ENCODE measurements at regions not wholly inside any gene's neighbourhood (a gene's known extent, or its start where the extent isn't known, plus 50 kb on each side); places are given as distances from the start of the nearest gene placed in this dataset.

DNA sequence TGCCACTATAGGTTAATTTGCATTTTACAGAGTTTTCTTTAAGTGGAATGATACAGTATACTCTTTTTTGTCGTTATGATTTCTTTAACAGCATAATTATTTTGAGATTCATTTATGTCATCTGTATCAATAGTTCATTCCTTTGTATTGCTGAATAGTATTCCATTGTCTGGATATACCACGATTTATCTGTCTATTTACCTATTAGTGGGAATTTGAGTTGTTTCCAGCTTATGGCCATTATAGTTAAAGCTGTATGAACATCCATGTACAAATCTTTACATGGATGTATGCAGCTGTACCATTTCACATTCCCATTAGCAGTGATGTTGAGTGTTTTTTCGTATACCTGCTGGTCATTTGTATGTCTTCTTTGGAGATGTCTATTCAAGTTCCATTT lies 163.9 kb downstream of the ETNK1 start:
- no peak for DNase-seq (ENCODE audit: low spot score)
- Mint-ChIP-seq H3K4me3 (ENCODE audit: unreplicated experiment) (no peak overlapping the region), H3K27ac (ENCODE audit: unreplicated experiment) (no peak overlapping the region), H3K9me3 (ENCODE audit: low read depth) (peaks cover 7% of the 10 kb centered on the region), H3K36me3 (ENCODE audit: low read depth) (no peaks in the 10 kb centered on the region), H3K27me3 (ENCODE audit: low read depth) (no peaks in the 10 kb centered on the region), H3K4me1 (ENCODE audit: low read depth) (peaks cover 12% of the 10 kb centered on the region)
- TF ChIP-seq, protein P1, sequence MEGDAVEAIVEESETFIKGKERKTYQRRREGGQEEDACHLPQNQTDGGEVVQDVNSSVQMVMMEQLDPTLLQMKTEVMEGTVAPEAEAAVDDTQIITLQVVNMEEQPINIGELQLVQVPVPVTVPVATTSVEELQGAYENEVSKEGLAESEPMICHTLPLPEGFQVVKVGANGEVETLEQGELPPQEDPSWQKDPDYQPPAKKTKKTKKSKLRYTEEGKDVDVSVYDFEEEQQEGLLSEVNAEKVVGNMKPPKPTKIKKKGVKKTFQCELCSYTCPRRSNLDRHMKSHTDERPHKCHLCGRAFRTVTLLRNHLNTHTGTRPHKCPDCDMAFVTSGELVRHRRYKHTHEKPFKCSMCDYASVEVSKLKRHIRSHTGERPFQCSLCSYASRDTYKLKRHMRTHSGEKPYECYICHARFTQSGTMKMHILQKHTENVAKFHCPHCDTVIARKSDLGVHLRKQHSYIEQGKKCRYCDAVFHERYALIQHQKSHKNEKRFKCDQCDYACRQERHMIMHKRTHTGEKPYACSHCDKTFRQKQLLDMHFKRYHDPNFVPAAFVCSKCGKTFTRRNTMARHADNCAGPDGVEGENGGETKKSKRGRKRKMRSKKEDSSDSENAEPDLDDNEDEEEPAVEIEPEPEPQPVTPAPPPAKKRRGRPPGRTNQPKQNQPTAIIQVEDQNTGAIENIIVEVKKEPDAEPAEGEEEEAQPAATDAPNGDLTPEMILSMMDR (IDR thresholded peaks at IDR 0.05), result no peak

DNA sequence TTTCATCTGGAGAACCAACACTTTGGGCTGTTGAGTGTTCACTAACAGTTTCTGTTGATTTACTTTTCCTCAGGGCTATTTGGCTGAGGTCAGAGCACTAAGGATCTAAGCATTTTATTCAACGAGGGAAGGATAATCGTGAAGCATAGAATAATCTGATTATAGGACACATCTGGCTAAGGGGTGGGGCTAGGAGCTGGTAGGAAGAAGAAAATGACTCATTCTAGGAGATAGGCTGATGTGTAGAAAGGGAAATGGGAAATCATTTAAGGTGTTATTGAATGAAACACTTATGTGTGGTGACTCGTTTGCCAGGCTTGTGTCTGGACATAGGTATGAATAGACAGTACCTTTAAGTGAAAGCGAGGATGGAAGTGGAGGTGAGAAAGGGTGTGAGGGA lies 167.2 kb downstream of the ETNK1 start:
- no peaks in the 10 kb centered on the region for H3K36me3 Mint-ChIP-seq (ENCODE audit: low read depth)

DNA sequence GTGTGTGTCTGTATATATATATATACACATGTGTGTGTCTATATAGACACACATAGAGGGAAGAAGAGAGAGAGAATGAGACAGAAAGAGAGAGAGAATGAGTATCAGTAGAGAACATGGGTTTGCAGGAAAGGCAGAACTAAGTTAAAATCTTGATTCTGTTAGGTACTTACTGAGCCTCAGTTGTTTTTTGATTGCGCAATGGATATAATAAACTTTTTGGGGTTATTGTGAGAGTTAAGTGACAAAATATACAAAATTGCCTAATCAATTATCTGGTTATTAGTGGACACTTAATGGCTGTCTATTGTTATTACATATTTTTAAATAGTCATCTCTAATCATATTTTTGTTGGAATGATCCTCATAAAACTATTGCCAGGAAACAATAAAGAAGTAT lies 169.0 kb downstream of the ETNK1 start:
- Mint-ChIP-seq H3K9me3 (ENCODE audit: low read depth) (peaks cover 3% of the 10 kb centered on the region), H3K36me3 (ENCODE audit: low read depth) (no peaks in the 10 kb centered on the region), H3K27ac (ENCODE audit: unreplicated experiment) (no peak overlapping the region), H3K4me1 (ENCODE audit: low read depth) (peaks cover 3% of the 10 kb centered on the region), H3K27me3 (ENCODE audit: low read depth) (no peaks in the 10 kb centered on the region), H3K4me3 (ENCODE audit: unreplicated experiment) (no peak overlapping the region)
- TF ChIP-seq, protein P1 (IDR thresholded peaks at IDR 0.05), result no peak
- no peak for DNase-seq (ENCODE audit: low spot score)

More for the DNA sequence above, 167.2 kb downstream of the ETNK1 start:
- DNase-seq (ENCODE audit: low spot score), result no peak
- no peaks in the 10 kb centered on the region for H3K27me3 Mint-ChIP-seq (ENCODE audit: low read depth)
- H3K27ac Mint-ChIP-seq (ENCODE audit: unreplicated experiment), result no peak overlapping the region
- peaks cover 9% of the 10 kb centered on the region for H3K4me1 Mint-ChIP-seq (ENCODE audit: low read depth)
- peaks cover 3% of the 10 kb centered on the region for H3K9me3 Mint-ChIP-seq (ENCODE audit: low read depth)
- TF ChIP-seq, protein P1 (IDR thresholded peaks at IDR 0.05), result no peak
- H3K4me3 Mint-ChIP-seq (ENCODE audit: unreplicated experiment), result no peak overlapping the region

DNA sequence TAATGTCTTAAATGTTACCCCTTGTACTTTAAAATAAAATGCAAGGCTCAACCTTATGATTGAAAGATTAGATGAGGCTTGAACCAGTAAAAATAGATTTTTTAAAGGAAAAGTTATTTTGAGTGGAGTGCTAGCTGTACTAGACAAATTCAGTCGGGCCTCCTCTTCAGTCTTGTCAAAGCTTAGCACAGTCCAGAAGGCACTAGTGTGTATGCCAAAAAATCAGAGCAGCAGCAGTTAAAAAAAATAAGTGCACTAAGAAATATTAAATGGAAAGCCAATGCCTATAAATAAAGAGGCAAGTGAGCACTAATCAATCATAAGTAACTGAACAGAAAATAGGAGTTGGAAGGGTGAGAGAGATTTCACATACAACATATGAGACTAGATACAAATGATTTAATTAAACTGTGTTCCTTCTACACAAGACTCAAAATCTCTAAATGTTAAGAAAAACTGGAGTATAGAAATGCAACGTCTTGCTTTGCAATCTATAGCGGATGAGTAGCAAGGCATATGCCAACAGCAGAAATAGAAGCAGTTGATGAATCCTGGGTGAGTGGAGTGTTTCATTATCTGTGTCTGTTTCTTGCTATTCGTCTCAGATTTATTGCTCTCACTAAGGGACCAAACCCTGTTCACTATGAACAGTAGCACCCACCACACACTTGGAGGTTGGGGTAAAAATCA lies 172.1 kb downstream of the ETNK1 start:
- TF ChIP-seq, protein P1 (IDR thresholded peaks at IDR 0.05), result no peak
- Mint-ChIP-seq H3K4me1 (ENCODE audit: low read depth) (peaks cover 11% of the 10 kb centered on the region), H3K27me3 (ENCODE audit: low read depth) (no peaks in the 10 kb centered on the region), H3K36me3 (ENCODE audit: low read depth) (no peaks in the 10 kb centered on the region), H3K9me3 (ENCODE audit: low read depth) (no peaks in the 10 kb centered on the region), H3K27ac (ENCODE audit: unreplicated experiment) (no peak overlapping the region), H3K4me3 (ENCODE audit: unreplicated experiment) (no peak overlapping the region)
- DNase-seq (ENCODE audit: low spot score), result no peak

DNA sequence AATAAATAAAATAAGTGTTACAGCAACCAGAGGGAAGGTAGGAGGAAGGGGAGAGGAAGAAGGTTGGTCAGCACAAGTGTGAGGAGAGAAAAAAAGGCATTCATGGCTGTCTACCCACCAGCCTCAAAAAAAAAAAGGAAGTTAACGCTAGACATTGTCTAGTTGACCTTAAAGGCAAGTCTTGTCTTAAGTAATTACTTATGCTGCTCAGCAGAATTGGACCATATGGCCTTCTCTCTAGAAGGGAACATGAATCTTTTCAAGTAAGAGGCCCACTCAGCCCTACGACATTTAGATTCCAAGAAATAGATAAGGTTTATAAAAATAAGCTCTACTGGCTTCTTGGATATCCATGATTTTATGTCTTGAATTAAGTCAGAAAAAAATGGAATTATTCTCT lies 172.7 kb downstream of the ETNK1 start:
- TF ChIP-seq, protein P1 (IDR thresholded peaks at IDR 0.05), result no peak
- Mint-ChIP-seq H3K4me1 (ENCODE audit: low read depth) (peaks cover 17% of the 10 kb centered on the region), H3K27me3 (ENCODE audit: low read depth) (no peaks in the 10 kb centered on the region), H3K4me3 (ENCODE audit: unreplicated experiment) (no peak overlapping the region), H3K27ac (ENCODE audit: unreplicated experiment) (no peak overlapping the region), H3K36me3 (ENCODE audit: low read depth) (no peaks in the 10 kb centered on the region), H3K9me3 (ENCODE audit: low read depth) (no peaks in the 10 kb centered on the region)
- DNase-seq (ENCODE audit: low spot score), result no peak

Measured in chondrocyte (in vitro differentiated cells).